IMR-90 (cell line): ENCODE measurements at regions not wholly inside any gene's neighbourhood (a gene's known extent, or its start where the extent isn't known, plus 50 kb on each side); places are given as distances from the start of the nearest gene placed in this dataset.

Experiments used
- ATAC-seq: fragments of 200-7000 bp; cut with Tn5 transposase; 2 replicates; pipeline ENCODE4 v1.9.1; 2020; ENCODE audit warnings: low read depth, mild to moderate bottlenecking, moderate library complexity
- BruUV-seq: library from RNA; stranded (reverse); fragments of 400-500 nt; replicated peaks from 2 replicates; lab custom pipeline; 2021; lab: Mats Ljungman, UMichigan
- CTCF ChIA-PET: fragments of 300-600 bp; formaldehyde crosslinking; extraction: SDS; loops from one replicate; lab custom pipeline; 2021; ENCODE audit warnings: antibody characterized with exemption; lab: Yijun Ruan, JAX
- POLR2A ChIA-PET: fragments of 300-600 bp; sonication (Branson Sonifier 250); formaldehyde crosslinking; loops from one replicate; lab custom pipeline; 2022; ENCODE audit warnings: antibody characterized with exemption; ENCODE audit not compliant: unreplicated experiment; lab: Charles Lee
- DNase-seq: peaks from one replicate; pipeline ENCODE4 v3.0.0; 2013
- H2AFZ ChIP-seq: replicated peaks from 2 replicates; pipeline ENCODE3; 2013; ENCODE audit warnings: low read length, mild to moderate bottlenecking; ENCODE audit not compliant: poor library complexity
- H2AK5ac ChIP-seq: 2 replicates; pipeline ENCODE4 v1.6.1; 2013; ENCODE audit warnings: low read depth, low read length, inconsistent platforms
- H2AK9ac ChIP-seq: replicated peaks from 2 replicates; pipeline ENCODE3; 2013; ENCODE audit warnings: mild to moderate bottlenecking, low read depth, low read length, moderate library complexity; ENCODE audit not compliant: poor library complexity
- H2BK120ac ChIP-seq: 2 replicates; pipeline ENCODE4 v1.6.1; 2013; ENCODE audit warnings: low read depth, low read length, inconsistent platforms
- H2BK15ac ChIP-seq: 3 replicates; pipeline ENCODE4 v1.6.1; 2013; ENCODE audit warnings: low read depth, low read length, inconsistent platforms
- H2BK20ac ChIP-seq: 2 replicates; pipeline ENCODE4 v1.6.1; 2013; ENCODE audit warnings: low read depth, mild to moderate bottlenecking, inconsistent platforms, low read length, moderate library complexity
- H2BK5ac ChIP-seq: 2 replicates; pipeline ENCODE4 v1.6.1; 2013; ENCODE audit warnings: mild to moderate bottlenecking, low read depth, low read length, inconsistent platforms; ENCODE audit not compliant: poor library complexity, severe bottlenecking
- H3K14ac ChIP-seq: replicated peaks from 2 replicates; pipeline ENCODE4 v1.6.1; 2013; ENCODE audit warnings: low read depth, low read length, inconsistent platforms
- H3K18ac ChIP-seq: 2 replicates; pipeline ENCODE4 v1.6.1; 2013; ENCODE audit warnings: low read depth, low read length, control low read depth
- H3K23ac ChIP-seq: 2 replicates; pipeline ENCODE4 v1.6.1; 2013; ENCODE audit warnings: low read depth, low read length, inconsistent platforms
- H3K27ac ChIP-seq: 2 replicates; pipeline ENCODE4 v1.5.1; 2013; ENCODE audit warnings: mild to moderate bottlenecking, control low read depth, low read length; ENCODE audit not compliant: insufficient read depth
- H3K27me3 ChIP-seq: 2 replicates; pipeline ENCODE4 v1.6.1; 2013; ENCODE audit warnings: low read length; ENCODE audit not compliant: control insufficient read depth, insufficient read depth
- H3K36me3 ChIP-seq: 2 replicates; pipeline ENCODE4 v1.6.1; 2013; ENCODE audit warnings: low read length, mixed read lengths; ENCODE audit not compliant: control insufficient read depth, insufficient read depth
- H3K4ac ChIP-seq: 2 replicates; pipeline ENCODE4 v1.6.1; 2013; ENCODE audit warnings: low read depth, low read length, inconsistent platforms
- H3K4me1 ChIP-seq: 2 replicates; pipeline ENCODE4 v1.6.1; 2013; ENCODE audit warnings: low read length, mixed read lengths; ENCODE audit not compliant: control insufficient read depth, insufficient read depth
- H3K4me2 ChIP-seq: 2 replicates; pipeline ENCODE4 v1.6.1; 2013; ENCODE audit warnings: low read depth, mild to moderate bottlenecking, control low read depth, low read length, moderate library complexity
- H3K4me3 ChIP-seq: 2 replicates; pipeline ENCODE4 v1.5.1; 2013; ENCODE audit warnings: low read depth, mild to moderate bottlenecking, control low read depth, low read length, moderate library complexity; ENCODE audit not compliant: insufficient read depth
- H3K56ac ChIP-seq: 2 replicates; pipeline ENCODE4 v1.6.1; 2013; ENCODE audit warnings: low read length, inconsistent platforms; ENCODE audit not compliant: insufficient read depth; ENCODE audit errors: extremely low read depth
- H3K79me1 ChIP-seq, 2 experiments: 2 replicates each; pipeline ENCODE4 v1.6.1; 2013; ENCODE audit warnings: low read length in 2 of 2, inconsistent platforms in 1 of 2, low read depth in 1 of 2
- H3K9ac ChIP-seq: 2 replicates; pipeline ENCODE4 v1.6.1; 2013; ENCODE audit warnings: low read depth, low read length, control low read depth
- H3K9me1 ChIP-seq: 2 replicates; pipeline ENCODE4 v1.6.1; 2013; ENCODE audit warnings: low read length, inconsistent platforms; ENCODE audit not compliant: insufficient read depth
- H3K9me3 ChIP-seq: 2 replicates; pipeline ENCODE4 v1.6.1; 2013; ENCODE audit warnings: low read length; ENCODE audit not compliant: control insufficient read depth, insufficient read depth
- H4K20me1 ChIP-seq: 2 replicates; pipeline ENCODE4 v1.6.1; 2013; ENCODE audit warnings: low read length, inconsistent platforms; ENCODE audit not compliant: insufficient read depth
- H4K5ac ChIP-seq: 2 replicates; pipeline ENCODE4 v1.6.1; 2013; ENCODE audit warnings: mild to moderate bottlenecking, low read depth, low read length, control low read depth
- H4K8ac ChIP-seq, 2 experiments: 2 replicates each; pipeline ENCODE4 v1.6.1; 2013; ENCODE audit warnings: low read depth in 2 of 2, low read length in 2 of 2, control low read depth in 1 of 2, inconsistent platforms in 1 of 2
- H4K91ac ChIP-seq: 2 replicates; pipeline ENCODE4 v1.6.1; 2013; ENCODE audit warnings: low read depth, low read length, inconsistent platforms; ENCODE audit not compliant: insufficient read depth
- FOS ChIP-seq: fragments of 150-350 bp; IDR thresholded peaks from 2 replicates; pipeline ENCODE4 v1.6.1; 2016; ENCODE audit warnings: low read depth, low read length
- MAFK ChIP-seq: IDR thresholded peaks from 2 replicates; pipeline ENCODE4 v1.6.1; 2012; ENCODE audit warnings: low read depth, low read length, improper control_type of control experiment
- SMC3 ChIP-seq: fragments of 150-350 bp; IDR thresholded peaks from 2 replicates; pipeline ENCODE4 v1.6.1; 2016; ENCODE audit warnings: low read depth, mild to moderate bottlenecking, antibody characterized with exemption, low read length, moderate library complexity
- WGBS, 2 experiments: methylation state at CpG; one replicate each; pipeline versions ENCODE4 v1.1.5 to v1.1.7; 2013; ENCODE audit warnings: missing lambda C conversion rate in 2 of 2; ENCODE audit not compliant: insufficient read length in 1 of 2; ENCODE audit errors: extremely low coverage in 2 of 2; 5-methylcytosine and 5-hydroxymethylcytosine counted together
- dilution Hi-C: fragments of 300-500 bp; cut with HindIII; formaldehyde crosslinking; loops from one replicate; pipeline ENCODE4 v1.14.3; 2018; ENCODE audit warnings: low sequenced_read_pairs; ENCODE audit not compliant: unreplicated experiment
- in situ Hi-C: fragments of 300-500 bp; cut with MboI; formaldehyde crosslinking; loops from 3 replicates; pipeline ENCODE4 v1.14.3; 2019; ENCODE audit warnings: low sequenced_read_pairs, inconsistent platforms, mixed read lengths
- intact Hi-C: fragments of 100-400 bp; cut with micrococcal nuclease; formaldehyde crosslinking; loops from 2 replicates; pipeline ENCODE4 v1.10.0; 2022

DNA sequence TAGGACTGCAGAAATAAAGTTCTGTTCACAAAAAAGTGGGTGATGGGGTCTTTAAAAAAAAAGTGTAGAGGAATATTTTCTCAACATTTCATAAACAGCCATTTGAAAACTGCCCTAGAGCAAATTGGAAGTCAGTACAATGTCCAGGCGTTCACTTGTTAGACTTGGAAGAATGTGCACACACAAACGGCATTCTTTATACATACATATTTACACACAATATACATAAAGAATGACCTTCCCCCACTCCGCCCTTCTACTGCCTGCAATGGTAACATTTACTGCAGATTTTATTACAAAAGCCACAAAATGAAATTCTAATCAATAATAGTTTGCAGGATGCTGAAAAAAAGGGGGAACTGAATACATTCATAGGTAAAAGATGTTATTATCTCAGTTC, 103.4 kb upstream of the TOX3 start:
- POLR2A ChIA-PET = no interaction called here
- no CpG with 5 or more reads among the region's 3 CpGs for WGBS, 2 experiments
- intact Hi-C loops = no loop called here
- no peaks in the 10 kb centered on the region for H3K27me3 ChIP-seq
- H2AFZ ChIP-seq = no peak overlapping the region
- H3K4me2 ChIP-seq = no peak overlapping the region
- H4K8ac ChIP-seq = no peak overlapping the region
- no peaks in the 10 kb centered on the region for H3K36me3 ChIP-seq
- no peaks in the 10 kb centered on the region for H3K4me1 ChIP-seq
- ATAC-seq = no peak
- TF ChIP-seq MAFK = no peak
- TF ChIP-seq SMC3 = no peak
- TF ChIP-seq FOS = no peak
- H4K91ac ChIP-seq = no peak overlapping the region
- no peak overlapping the region for H2BK20ac ChIP-seq
- no TSS peak for BruUV-seq
- no peak overlapping the region for H3K23ac ChIP-seq
- H3K56ac ChIP-seq = no peak overlapping the region
- H3K4ac ChIP-seq = no peak overlapping the region
- H3K14ac ChIP-seq = no peak overlapping the region
- in situ Hi-C loops = no loop called here
- no peak overlapping the region for H2AK9ac ChIP-seq
- H3K9ac ChIP-seq = no peak overlapping the region
- H2BK15ac ChIP-seq = no peak overlapping the region
- peaks cover 5% of the 10 kb centered on the region for H3K9me3 ChIP-seq
- H3K79me1 ChIP-seq = no peaks in the 10 kb centered on the region
- no peak overlapping the region for H3K18ac ChIP-seq
- DNase-seq = no peak
- CTCF ChIA-PET = interaction anchor here (0.7 kb wide), 1 partner anchor 21 kb away, joined by 4 read pairs; no protein-coding TSS in a partner anchor
- no peak overlapping the region for H2BK5ac ChIP-seq
- no peaks in the 10 kb centered on the region for H4K20me1 ChIP-seq
- no peak overlapping the region for H4K5ac ChIP-seq
- no peak overlapping the region for H2AK5ac ChIP-seq
- no peak overlapping the region for H2BK120ac ChIP-seq
- no peaks in the 10 kb centered on the region for H3K9me1 ChIP-seq
- no peak overlapping the region for H3K4me3 ChIP-seq
- dilution Hi-C loops = no loop called here
- H3K27ac ChIP-seq = no peak overlapping the region
